Right lobe of liver (tissue), 6 donors: ENCODE measurements at regions not wholly inside any gene's neighbourhood (a gene's known extent, or its start where the extent isn't known, plus 50 kb on each side); places are given as distances from the start of the nearest gene placed in this dataset.
"Not testable (repeated sequence)": the region's sequence is repeated elsewhere in the genome, so short reads cannot be mapped to it uniquely, and the experiment has no call there.

ENCODE experiments used
- ATAC-seq, 4 donors: fragments of 200-7000 bp; cut with Tn5 transposase; one replicate each; pipeline ENCODE4 v1.9.1; 2020; ENCODE audit warnings: mild to moderate bottlenecking in 4 of 4, moderate library complexity in 4 of 4
- DNase-seq, 3 donors: peaks; one replicate each; pipeline ENCODE4 v3.0.0-alpha.2; 2020
- H3K27ac ChIP-seq, 3 donors: fragments of 200-600 bp; one replicate each; pipeline ENCODE4 v1.8.0; 2022
- H3K27me3 ChIP-seq, 2 donors: fragments of 200-600 bp; one replicate each; pipeline ENCODE4 v1.8.0; 2022
- H3K36me3 ChIP-seq, 4 donors: fragments of 200-600 bp; sonication (generic) in 1 of 4; one replicate each; pipeline versions ENCODE4 v1.5.1 to v1.8.0; 2017 to 2022; ENCODE audit warnings: control low read depth in 1 of 4
- H3K4me1 ChIP-seq, 4 donors: fragments of 200-600 bp; sonication (generic) in 1 of 4; one replicate each; pipeline versions ENCODE4 v1.5.1 to v1.8.0; 2017 to 2022; ENCODE audit warnings: control low read depth in 1 of 4
- H3K4me3 ChIP-seq, 3 donors: fragments of 200-600 bp; one replicate each; pipeline ENCODE4 v1.8.0; 2022
- H3K9me3 ChIP-seq, 4 donors: fragments of 200-600 bp; sonication (generic) in 1 of 4; one replicate each; pipeline versions ENCODE4 v1.5.1 to v1.8.0; 2017 to 2022; ENCODE audit warnings: control low read depth in 1 of 4
- CTCF ChIP-seq, 4 donors: fragments of 200-600 bp in 3 of 4; fragments of 450-650 bp in 1 of 4; IDR thresholded peaks; one replicate each; pipeline versions ENCODE4 v1.5.1 to v1.8.0; 2016 to 2022; ENCODE audit warnings: antibody characterized with exemption in 4 of 4, mild to moderate bottlenecking in 2 of 4
- POLR2A ChIP-seq: fragments of 450-650 bp; IDR thresholded peaks from one replicate; pipeline ENCODE4 v1.6.1; 2017; ENCODE audit warnings: antibody characterized with exemption, mild to moderate bottlenecking
- WGBS: methylation state at CpG from one replicate; pipeline ENCODE4 v1.1.6; 2018; ENCODE audit warnings: low coverage, low lambda C conversion rate; ENCODE audit not compliant: insufficient coverage; ENCODE audit errors: missing lambda C conversion rate; 5-methylcytosine and 5-hydroxymethylcytosine counted together
- intact Hi-C, 2 donors: fragments of 100-400 bp; cut with DNase I; formaldehyde crosslinking; loops; one replicate each; pipeline versions ENCODE4 v1.11.2 to v1.14.1; 2022
- donor health status: DM: no; HTN: yes; CAD: no.
- donor health status: DM: no; HTN: no; CAD: no.
- donor health status: DM: no; HTN: no; CAD: no.
- donor health status: DM: no; HTN: yes; CAD: no.
- donor health status: DM: no; HTN: yes; CAD: no.

- no peak for ATAC-seq
- no peaks in the 10 kb centered on the region for H3K9me3 ChIP-seq
- H3K27me3 ChIP-seq: no peaks in the 10 kb centered on the region
- no peak overlapping the region for H3K27ac ChIP-seq
- H3K4me3 ChIP-seq: no peak overlapping the region
- WGBS: 95% methylated on average over 4 of the region's 10 CpGs
- intact Hi-C loops: no loop called here
- TF ChIP-seq CTCF (IDR thresholded peaks at IDR 0.05) (no peak), POLR2A (no peak)
- H3K4me1 ChIP-seq: no peaks in the 10 kb centered on the region
- no peaks in the 10 kb centered on the region for H3K36me3 ChIP-seq
- DNase-seq: no peak
These were observed 100.1 kb upstream of the SMAD3 start for GRCh38 chr15:66965201-66965900.

DNA sequence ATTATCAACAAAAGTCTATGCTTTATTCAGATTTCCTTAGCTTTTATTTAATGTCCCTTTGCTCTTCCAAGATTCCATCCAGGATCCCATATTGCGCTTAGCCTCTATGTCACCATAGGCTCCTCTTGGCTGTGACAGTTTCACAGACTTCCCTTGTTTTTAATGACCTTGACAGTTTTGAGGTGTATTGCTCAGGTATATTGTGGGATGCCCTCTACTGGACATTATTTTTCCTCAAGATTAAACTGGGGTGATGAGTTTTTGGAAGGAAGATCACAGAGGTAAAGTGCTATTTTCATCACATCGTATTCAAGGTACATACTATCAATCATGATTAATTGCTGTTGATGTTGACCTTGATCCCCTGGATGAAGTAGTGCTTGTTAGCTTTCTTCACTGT is 99.1 kb upstream of the SMAD3 start:
- intact Hi-C loops: no loop called here
- no peaks in the 10 kb centered on the region for H3K9me3 ChIP-seq
- TF ChIP-seq POLR2A (no peak), CTCF (IDR thresholded peaks at IDR 0.05) (peak in 2 of 4 donors; percentile 11 to 15)
- ATAC-seq (no peak), DNase-seq (no peak)
- 85% methylated on average over 2 of the region's 2 CpGs for WGBS
- no peak overlapping the region for H3K4me3 ChIP-seq
- no peaks in the 10 kb centered on the region for H3K36me3 ChIP-seq
- H3K4me1 ChIP-seq: no peaks in the 10 kb centered on the region
- no peaks in the 10 kb centered on the region for H3K27me3 ChIP-seq
- no peak overlapping the region for H3K27ac ChIP-seq

GRCh38 chr15:66968806-66969596 is 96.4 kb upstream of the SMAD3 start:
- intact Hi-C loops: no loop called here
- Histone ChIP-seq H3K4me3 (no peak overlapping the region), H3K27ac (no peak overlapping the region), H3K4me1 (no peaks in the 10 kb centered on the region), H3K27me3 (no peaks in the 10 kb centered on the region), H3K9me3 (no peaks in the 10 kb centered on the region), H3K36me3 (no peaks in the 10 kb centered on the region)
- no peak for ATAC-seq
- no peak for DNase-seq
- TF ChIP-seq CTCF (IDR thresholded peaks at IDR 0.05) (no peak), POLR2A (no peak)
- WGBS: 83% methylated on average over 9 of the region's 10 CpGs

GRCh38 chr15:66974131-66974530 is 91.3 kb upstream of the SMAD3 start:
- H3K9me3 ChIP-seq, H3K27ac ChIP-seq, H3K36me3 ChIP-seq, H3K4me1 ChIP-seq, ATAC-seq, H3K4me3 ChIP-seq, DNase-seq, intact Hi-C loops, H3K27me3 ChIP-seq: not testable (repeated sequence)
- 82% methylated on average over 7 of the region's 10 CpGs for WGBS

- H3K9me3 ChIP-seq, ATAC-seq, H3K4me3 ChIP-seq, H3K36me3 ChIP-seq, H3K27me3 ChIP-seq, H3K4me1 ChIP-seq, DNase-seq, intact Hi-C loops, H3K27ac ChIP-seq: not testable (repeated sequence)
- 92% methylated on average over 6 of the region's 18 CpGs for WGBS
These were observed 89.2 kb upstream of the SMAD3 start for GRCh38 chr15:66976106-66976640.

DNA sequence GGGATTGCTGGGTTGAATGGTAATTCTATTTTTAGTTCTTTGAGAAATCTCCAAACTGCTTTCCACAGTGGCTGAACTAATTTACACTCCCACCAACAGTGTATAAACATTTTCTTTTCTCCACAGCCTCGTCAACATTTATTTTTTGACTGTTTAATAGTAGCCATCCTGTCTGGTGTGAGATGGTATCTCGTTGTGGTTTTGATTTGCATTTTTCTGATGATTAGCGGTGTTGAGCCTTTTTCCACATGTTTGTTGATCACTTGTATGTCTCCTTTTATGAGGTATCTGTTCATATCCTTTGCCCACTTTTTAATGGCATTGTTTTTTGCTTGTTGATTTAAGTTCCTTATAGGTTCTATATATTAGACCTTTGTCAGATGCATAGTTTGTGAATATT is 85.1 kb upstream of the SMAD3 start:
- H3K27ac ChIP-seq, H3K36me3 ChIP-seq, H3K9me3 ChIP-seq, H3K4me1 ChIP-seq, H3K27me3 ChIP-seq, DNase-seq, intact Hi-C loops, H3K4me3 ChIP-seq, ATAC-seq: not testable (repeated sequence)
- 47% methylated on average over 3 of the region's 3 CpGs for WGBS
